Gastrocnemius medialis (tissue), 4 donors: ENCODE measurements at regions not wholly inside any gene's neighbourhood (a gene's known extent, or its start where the extent isn't known, plus 50 kb on each side); places are given as distances from the start of the nearest gene placed in this dataset.

Source experiments
- POLR2A ChIP-seq, 2 donors: fragments of 450-650 bp; IDR thresholded peaks; one replicate each; pipeline ENCODE4 v1.6.1; 2017; ENCODE audit warnings: antibody characterized with exemption in 2 of 2, mild to moderate bottlenecking in 2 of 2, moderate library complexity in 2 of 2
- TF ChIP-seq, protein P1 (sequence below), 5 experiments: fragments of 450-650 bp in 3 of 5; fragments of 200-600 bp in 2 of 5; sonication (generic) in 2 of 5; IDR thresholded peaks in 4 of 5; conservative IDR thresholded peaks in 1 of 5; 1 replicate in 4 of 5; 2 replicates in 1 of 5; pipeline ENCODE4 v1.5.1; 2016 to 2019; ENCODE audit warnings: antibody characterized with exemption in 5 of 5, mild to moderate bottlenecking in 3 of 5, moderate library complexity in 3 of 5

DNA sequence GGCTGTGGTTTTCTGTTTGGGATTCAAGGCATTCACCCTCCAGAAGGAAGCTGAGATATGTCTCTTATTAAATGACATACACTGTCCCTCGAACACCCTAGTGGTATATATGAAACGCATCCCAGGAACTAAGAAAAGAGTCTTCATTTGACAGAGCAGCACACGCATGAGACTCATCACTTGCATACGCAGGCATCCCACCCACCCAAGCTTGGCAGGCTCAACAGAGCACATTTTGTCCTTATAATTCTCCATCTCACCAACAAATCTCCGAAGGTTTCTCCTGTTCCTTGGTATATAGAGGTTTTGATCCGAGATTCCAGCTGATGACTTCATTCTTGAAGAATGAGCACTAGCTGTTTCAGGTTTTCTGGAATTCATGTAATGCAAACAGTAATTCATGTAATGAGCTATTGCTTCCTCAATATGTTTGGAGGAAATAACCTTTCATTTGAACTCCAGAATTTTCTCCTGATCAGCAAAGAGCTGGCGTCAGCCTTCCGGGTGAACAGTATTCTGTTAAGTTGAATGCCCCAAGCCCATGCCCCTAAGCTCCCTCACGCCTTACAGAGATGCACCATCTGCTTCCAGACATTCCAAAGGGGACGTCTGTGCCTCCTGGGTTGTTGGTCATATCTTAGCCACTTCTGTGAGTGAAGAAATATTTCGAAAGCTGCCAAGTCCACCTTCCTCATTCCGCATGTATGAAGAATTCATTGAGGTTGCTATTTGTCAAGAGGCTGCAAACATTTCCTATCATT, 66.0 kb upstream of the CDH4 start:
- TF ChIP-seq, protein P1, sequence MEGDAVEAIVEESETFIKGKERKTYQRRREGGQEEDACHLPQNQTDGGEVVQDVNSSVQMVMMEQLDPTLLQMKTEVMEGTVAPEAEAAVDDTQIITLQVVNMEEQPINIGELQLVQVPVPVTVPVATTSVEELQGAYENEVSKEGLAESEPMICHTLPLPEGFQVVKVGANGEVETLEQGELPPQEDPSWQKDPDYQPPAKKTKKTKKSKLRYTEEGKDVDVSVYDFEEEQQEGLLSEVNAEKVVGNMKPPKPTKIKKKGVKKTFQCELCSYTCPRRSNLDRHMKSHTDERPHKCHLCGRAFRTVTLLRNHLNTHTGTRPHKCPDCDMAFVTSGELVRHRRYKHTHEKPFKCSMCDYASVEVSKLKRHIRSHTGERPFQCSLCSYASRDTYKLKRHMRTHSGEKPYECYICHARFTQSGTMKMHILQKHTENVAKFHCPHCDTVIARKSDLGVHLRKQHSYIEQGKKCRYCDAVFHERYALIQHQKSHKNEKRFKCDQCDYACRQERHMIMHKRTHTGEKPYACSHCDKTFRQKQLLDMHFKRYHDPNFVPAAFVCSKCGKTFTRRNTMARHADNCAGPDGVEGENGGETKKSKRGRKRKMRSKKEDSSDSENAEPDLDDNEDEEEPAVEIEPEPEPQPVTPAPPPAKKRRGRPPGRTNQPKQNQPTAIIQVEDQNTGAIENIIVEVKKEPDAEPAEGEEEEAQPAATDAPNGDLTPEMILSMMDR (IDR thresholded peaks at IDR 0.05 in 4 of 5, conservative IDR thresholded peaks at IDR 0.05 in 1 of 5) = no peak
- no peak for TF ChIP-seq POLR2A (IDR thresholded peaks at IDR 0.05)
